HepG2 (cell line): ENCODE measurements at regions not wholly inside any gene's neighbourhood (a gene's known extent, or its start where the extent isn't known, plus 50 kb on each side); places are given as distances from the start of the nearest gene placed in this dataset.
A peak's percentile ranks its signal among the peaks of the same experiment; 100 is the strongest.
"Not testable (repeated sequence)": the region's sequence is repeated elsewhere in the genome, so short reads cannot be mapped to it uniquely, and the experiment has no call there.

Experiments
- ATAC-seq: fragments of 200-7000 bp; cut with Tn5 transposase; 3 replicates; pipeline ENCODE4 v1.9.1; 2020; ENCODE audit warnings: mild to moderate bottlenecking, moderate library complexity
- BruUV-seq: library from RNA; stranded (reverse); fragments of 400-500 nt; replicated peaks from 2 replicates; lab custom pipeline; 2021; lab: Mats Ljungman, UMichigan
- CTCF ChIA-PET: fragments of 300-600 bp; formaldehyde crosslinking; extraction: SDS; loops from one replicate; lab custom pipeline; 2021; ENCODE audit warnings: low total read pairs, inconsistent platforms, low intra/inter-chr PET ratio; lab: Yijun Ruan, JAX
- POLR2A ChIA-PET: fragments of 350-600 bp; sonication (Branson Sonifier 250); formaldehyde crosslinking; loops from one replicate; lab custom pipeline; 2020; ENCODE audit warnings: antibody characterized with exemption, inconsistent platforms; lab: Yijun Ruan, JAX
- DNase-seq: peaks from one replicate; pipeline ENCODE4 v3.0.0-alpha.2; 2015; ENCODE audit warnings: low spot score
- FAIRE-seq: peaks from 3 replicates; lab custom pipeline; 2011; peaks lifted over from hg19 to GRCh38; lab: Jason Lieb, UNC
- H2AFZ ChIP-seq: one replicate; pipeline ENCODE4 v1.6.1; 2011; ENCODE audit warnings: low read length, inconsistent platforms
- H3K27ac ChIP-seq: fragments of 300-600 bp; 3 replicates; pipeline ENCODE4 v1.8.0; 2011; ENCODE audit warnings: mixed run types, mild to moderate bottlenecking, mixed read lengths, low read length, inconsistent platforms; ENCODE audit not compliant: insufficient read depth; ENCODE audit errors: extremely low read length
- H3K27me3 ChIP-seq, 2 experiments: fragments of 200-600 bp in 1 of 2; 2 replicates in 1 of 2; 3 replicates in 1 of 2; pipeline versions ENCODE4 v1.6.0 to v1.8.0; 2011; ENCODE audit warnings: low read length in 2 of 2, mild to moderate bottlenecking in 2 of 2, moderate library complexity in 2 of 2, inconsistent platforms in 1 of 2; ENCODE audit not compliant: insufficient read depth in 2 of 2, control insufficient read depth in 1 of 2
- H3K36me3 ChIP-seq, 2 experiments: fragments of 200-600 bp in 1 of 2; replicated peaks in 1 of 2; 2 replicates in 1 of 2; 3 replicates in 1 of 2; pipeline versions ENCODE4 v1.5.1 to v1.8.0; 2011; ENCODE audit warnings: low read length in 2 of 2, inconsistent platforms in 1 of 2; ENCODE audit not compliant: insufficient read depth in 2 of 2, control insufficient read depth in 1 of 2
- H3K4me1 ChIP-seq: 2 replicates; pipeline ENCODE4 v1.5.1; 2012; ENCODE audit warnings: low read length, inconsistent platforms; ENCODE audit not compliant: insufficient read depth
- H3K4me2 ChIP-seq: 2 replicates; pipeline ENCODE4 v1.6.0; 2011; ENCODE audit warnings: low read depth, low read length, inconsistent platforms
- H3K4me3 ChIP-seq, 3 experiments: fragments of 200-600 bp in 1 of 3; sonication (generic), shearing (Covaris generic) in 1 of 3; replicated peaks in 1 of 3; 2 replicates each; pipeline ENCODE4 v1.5.1; 2011 to 2016; ENCODE audit warnings: low read length in 3 of 3, inconsistent platforms in 2 of 3, low read depth in 2 of 3, mild to moderate bottlenecking in 2 of 3, control low read depth in 1 of 3, mixed read lengths in 1 of 3; ENCODE audit not compliant: insufficient read depth in 1 of 3
- H3K79me2 ChIP-seq: one replicate; pipeline ENCODE4 v1.6.1; 2011; ENCODE audit warnings: low read length, inconsistent platforms; ENCODE audit not compliant: insufficient read depth
- H3K9ac ChIP-seq: 2 replicates; pipeline ENCODE4 v1.6.0; 2011; ENCODE audit warnings: mild to moderate bottlenecking, low read depth, low read length, inconsistent platforms; ENCODE audit not compliant: insufficient read depth
- H3K9me3 ChIP-seq: 2 replicates; pipeline ENCODE4 v1.5.1; 2012; ENCODE audit warnings: mild to moderate bottlenecking, low read length
- H4K20me1 ChIP-seq: 2 replicates; pipeline ENCODE4 v1.6.0; 2011; ENCODE audit warnings: inconsistent platforms, mild to moderate bottlenecking, low read length, moderate library complexity; ENCODE audit not compliant: insufficient read depth
- WGBS: methylation state at CpG from one replicate; pipeline ENCODE4 v1.1.6; 2017; ENCODE audit warnings: low lambda C conversion rate; 5-methylcytosine and 5-hydroxymethylcytosine counted together
- in situ Hi-C: cut with HindIII; loops from 2 replicates; pipeline ENCODE4 v1.10.0; 2017; ENCODE audit warnings: low pct_unique_long_range_greater_than_20kb; ENCODE audit not compliant: extremely low pct_ligation_motif_present
- intact Hi-C: fragments of 100-400 bp; cut with micrococcal nuclease; formaldehyde crosslinking; loops from one replicate; pipeline ENCODE4 v1.10.0; 2022; ENCODE audit not compliant: unreplicated experiment

GRCh38 chr16:70037913-70038312, 76.2 kb upstream of the PDPR start:
- DNase-seq, H3K4me3 ChIP-seq, H3K79me2 ChIP-seq, H3K9ac ChIP-seq, H3K4me1 ChIP-seq, H4K20me1 ChIP-seq, H3K27me3 ChIP-seq, H2AFZ ChIP-seq, in situ Hi-C loops, intact Hi-C loops, H3K4me2 ChIP-seq, ATAC-seq, H3K27ac ChIP-seq, H3K9me3 ChIP-seq, CTCF ChIA-PET, POLR2A ChIA-PET, BruUV-seq: not testable (repeated sequence)
- FAIRE-seq, result peak; percentile 72
- H3K36me3 ChIP-seq, result peaks cover 4 to 22% of the 10 kb centered on the region in 2 experiments; a peak in 4 of 5 replicates
- 82% methylated on average over 1 of the region's 3 CpGs for WGBS

DNA sequence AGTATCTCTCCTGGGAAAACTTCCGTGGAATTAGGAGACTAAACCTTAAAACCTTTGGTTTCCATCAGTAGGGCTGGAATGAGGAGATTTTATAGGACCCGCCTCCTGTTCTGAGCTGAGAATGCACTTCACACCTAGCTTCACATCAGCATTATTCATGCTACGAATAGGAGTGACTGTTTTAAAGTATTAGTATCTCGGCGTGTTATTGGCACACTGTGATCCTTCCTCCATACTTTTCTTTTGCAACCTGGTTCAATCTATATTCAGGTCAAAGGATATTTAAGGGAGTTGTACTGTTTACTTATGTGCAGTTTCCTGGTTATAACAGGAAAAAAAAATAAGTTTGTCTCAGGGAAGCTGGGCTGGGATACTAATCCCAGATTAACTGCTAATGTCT, 73.6 kb upstream of the PDPR start:
- CTCF ChIA-PET, in situ Hi-C loops, BruUV-seq, H3K27me3 ChIP-seq, H3K4me3 ChIP-seq, POLR2A ChIA-PET, FAIRE-seq, H3K79me2 ChIP-seq, H3K4me1 ChIP-seq, H2AFZ ChIP-seq, H3K4me2 ChIP-seq, intact Hi-C loops, ATAC-seq, H3K9ac ChIP-seq, H4K20me1 ChIP-seq, DNase-seq, H3K9me3 ChIP-seq, H3K27ac ChIP-seq: not testable (repeated sequence)
- peaks cover 2 to 12% of the 10 kb centered on the region in 2 experiments; a peak in 3 of 5 replicates for H3K36me3 ChIP-seq
- WGBS, result 96% methylated on average over 5 of the region's 5 CpGs

DNA sequence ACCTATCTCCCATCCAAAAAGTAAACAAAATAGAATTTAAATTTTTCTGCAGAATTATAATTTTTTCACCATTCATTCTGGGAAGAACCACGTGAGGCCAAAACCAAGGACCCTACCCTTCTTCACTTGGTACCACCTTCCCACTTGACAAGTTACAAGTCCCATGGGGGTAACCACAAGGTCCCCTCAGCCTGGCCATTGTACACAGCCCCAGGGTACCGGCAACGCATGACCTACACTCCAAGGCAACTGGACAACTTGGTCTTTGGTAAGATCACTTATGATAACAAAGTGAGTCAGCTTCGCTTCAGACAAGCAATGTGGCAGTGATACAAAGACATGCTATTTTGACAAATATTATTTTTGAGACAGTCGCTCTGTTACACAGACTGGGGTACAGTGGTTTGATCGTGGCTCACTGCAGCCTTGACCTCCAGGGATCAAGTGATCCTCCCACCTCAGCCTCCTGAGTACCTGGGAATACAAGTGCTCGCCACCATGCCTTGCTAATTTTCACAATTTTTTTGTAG, 70.5 kb upstream of the PDPR start:
- 89% methylated on average over 7 of the region's 7 CpGs for WGBS
- POLR2A ChIA-PET, H4K20me1 ChIP-seq, H3K27me3 ChIP-seq, H3K27ac ChIP-seq, in situ Hi-C loops, H3K4me1 ChIP-seq, H2AFZ ChIP-seq, FAIRE-seq, H3K9me3 ChIP-seq, H3K4me2 ChIP-seq, H3K4me3 ChIP-seq, CTCF ChIA-PET, BruUV-seq, DNase-seq, intact Hi-C loops, H3K9ac ChIP-seq, ATAC-seq: not testable (repeated sequence)
- H3K36me3 ChIP-seq, result peaks cover 1 to 12% of the 10 kb centered on the region in 2 experiments; a peak in 2 of 5 replicates
- peaks cover 15% of the 10 kb centered on the region for H3K79me2 ChIP-seq

DNA sequence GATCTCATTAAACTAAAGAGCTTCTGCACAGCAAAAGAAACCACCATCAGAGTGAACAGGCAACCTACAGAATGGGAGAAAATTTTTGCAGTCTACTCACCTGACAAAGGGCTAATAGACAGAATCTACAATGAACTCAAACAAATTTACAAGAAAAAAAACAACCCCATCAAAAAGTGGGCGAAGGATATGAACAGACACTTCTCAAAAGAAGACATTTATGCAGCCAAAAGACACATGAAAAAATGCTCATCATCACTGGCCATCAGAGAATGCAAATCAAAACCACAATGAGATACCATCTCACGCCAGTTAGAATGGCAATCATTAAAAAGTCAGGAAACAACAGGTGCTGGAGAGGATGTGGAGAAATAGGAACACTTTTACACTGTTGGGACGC, 67.6 kb upstream of the PDPR start:
- H3K9me3 ChIP-seq, DNase-seq, H3K4me3 ChIP-seq, H3K27me3 ChIP-seq, H3K9ac ChIP-seq, H3K4me1 ChIP-seq, H2AFZ ChIP-seq, in situ Hi-C loops, ATAC-seq, H3K4me2 ChIP-seq, intact Hi-C loops, CTCF ChIA-PET, FAIRE-seq, POLR2A ChIA-PET, BruUV-seq, H4K20me1 ChIP-seq, H3K27ac ChIP-seq, H3K36me3 ChIP-seq: not testable (repeated sequence)
- H3K79me2 ChIP-seq, result peaks cover 23% of the 10 kb centered on the region
- WGBS, result 94% methylated on average over 2 of the region's 3 CpGs
